SU-DHL-6 (cell line): ENCODE measurements at regions not wholly inside any gene's neighbourhood (a gene's known extent, or its start where the extent isn't known, plus 50 kb on each side); places are given as distances from the start of the nearest gene placed in this dataset.
"Not testable (repeated sequence)": the region's sequence is repeated elsewhere in the genome, so short reads cannot be mapped to it uniquely, and the experiment has no call there.

Source experiments
- H2AFZ ChIP-seq: fragments of 200-600 bp; sonication (generic); 2 replicates; pipeline ENCODE4 v1.6.1; 2014; ENCODE audit warnings: low read depth, mild to moderate bottlenecking, moderate library complexity, mixed read lengths, antibody characterized with exemption, low read length; ENCODE audit not compliant: severe bottlenecking
- H3F3A ChIP-seq: fragments of 200-600 bp; shearing (Covaris generic); 2 replicates; pipeline ENCODE4 v1.6.0; 2016; ENCODE audit warnings: antibody characterized with exemption, mild to moderate bottlenecking; ENCODE audit not compliant: insufficient read depth
- H3K27ac ChIP-seq: fragments of 200-600 bp; sonication (generic); 2 replicates; pipeline ENCODE4 v1.5.1; 2016; ENCODE audit warnings: low read depth, mild to moderate bottlenecking, low read length, moderate library complexity, mixed read lengths
- H3K27me3 ChIP-seq: fragments of 200-600 bp; sonication (generic), shearing (Covaris generic); 2 replicates; pipeline ENCODE4 v1.6.0; 2014; ENCODE audit warnings: mild to moderate bottlenecking, low read length
- H3K36me3 ChIP-seq: fragments of 200-600 bp; sonication (generic); 2 replicates; pipeline ENCODE4 v1.6.1; 2014; ENCODE audit warnings: mild to moderate bottlenecking, low read length, mixed read lengths
- H3K4me2 ChIP-seq: fragments of 300-600, 200-600 bp; shearing (Covaris generic), sonication (generic); 2 replicates; pipeline ENCODE4 v1.6.0; 2014; ENCODE audit warnings: low read length, low read depth, mild to moderate bottlenecking; ENCODE audit not compliant: poor library complexity, severe bottlenecking
- H3K4me3 ChIP-seq: fragments of 200-600 bp; sonication (generic); 2 replicates; pipeline ENCODE4 v1.5.1; 2014; ENCODE audit warnings: antibody characterized with exemption, low read length, mild to moderate bottlenecking, mixed read lengths; ENCODE audit not compliant: insufficient read depth, poor library complexity, severe bottlenecking
- H3K79me2 ChIP-seq: fragments of 200-600 bp; sonication (generic); 2 replicates; pipeline ENCODE4 v1.6.1; 2014; ENCODE audit warnings: mild to moderate bottlenecking, low read length, moderate library complexity; ENCODE audit not compliant: insufficient read depth
- H3K9ac ChIP-seq: fragments of 200-600 bp; sonication (generic); 2 replicates; pipeline ENCODE4 v1.7.0; 2014; ENCODE audit warnings: mild to moderate bottlenecking, low read length
- H3K9me2 ChIP-seq: fragments of 200-600 bp; sonication (generic); replicated peaks from 2 replicates; pipeline ENCODE4 v1.6.1; 2014; ENCODE audit warnings: low read length; ENCODE audit not compliant: insufficient read depth
- H3K9me3 ChIP-seq: fragments of 200-600 bp; sonication (generic); 2 replicates; pipeline ENCODE4 v1.6.1; 2014; ENCODE audit warnings: low read length, mixed read lengths; ENCODE audit not compliant: insufficient read depth
- H4K20me1 ChIP-seq: fragments of 200-600 bp; sonication (generic); 2 replicates; pipeline ENCODE4 v1.6.1; 2014; ENCODE audit warnings: low read depth, mild to moderate bottlenecking, antibody characterized with exemption, low read length, moderate library complexity, mixed read lengths
- CTCF ChIP-seq: fragments of 200-600 bp; sonication (generic); IDR thresholded peaks from one replicate; pipeline ENCODE4 v1.5.1; 2017; ENCODE audit warnings: antibody characterized with exemption, mild to moderate bottlenecking, low read length, moderate library complexity; ENCODE audit not compliant: insufficient read depth, poor library complexity, severe bottlenecking
- EZH2phosphoT487 ChIP-seq: fragments of 200-600 bp; sonication (generic), shearing (Covaris generic); conservative IDR thresholded peaks from 2 replicates; pipeline ENCODE4 v1.6.1; 2018; ENCODE audit warnings: mild to moderate bottlenecking, antibody characterized with exemption, low read length, moderate library complexity, mixed read lengths

DNA sequence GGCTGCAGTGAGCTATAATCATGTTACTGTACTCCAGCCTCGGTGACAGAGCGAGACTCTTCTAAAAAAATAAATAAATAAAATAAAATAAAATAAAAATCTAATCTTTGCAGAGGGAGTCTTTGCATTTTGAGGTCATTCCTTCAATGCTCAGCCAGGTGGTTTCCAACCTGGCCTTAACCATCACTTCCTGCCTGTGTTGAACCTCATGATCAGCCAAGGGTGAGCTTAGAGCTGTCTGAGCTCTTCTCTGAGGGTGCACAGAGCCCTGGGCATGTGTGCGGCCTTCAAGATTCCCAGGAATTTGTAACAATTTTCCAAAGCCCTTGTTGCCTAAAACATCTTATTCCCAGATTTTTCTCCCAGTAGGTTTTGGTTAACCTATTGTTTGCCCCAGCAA lies 94.3 kb downstream of the KCNJ12 start:
- H3K36me3 ChIP-seq, H4K20me1 ChIP-seq, H3K4me3 ChIP-seq, H3K9me3 ChIP-seq, H3K4me2 ChIP-seq, H3F3A ChIP-seq, H3K27me3 ChIP-seq, H3K9me2 ChIP-seq, H3K27ac ChIP-seq, H3K9ac ChIP-seq, H3K79me2 ChIP-seq, H2AFZ ChIP-seq: not testable (repeated sequence)

GRCh38 chr17:21470861-21471260 lies 94.7 kb downstream of the KCNJ12 start:
- Histone ChIP-seq H3K27ac (no peak overlapping the region), H3K36me3 (no peaks in the 10 kb centered on the region), H3K9me3 (no peaks in the 10 kb centered on the region), H4K20me1 (no peaks in the 10 kb centered on the region), H2AFZ (no peak overlapping the region), H3K9me2 (no peaks in the 10 kb centered on the region), H3K4me2 (no peak overlapping the region), H3K79me2 (no peaks in the 10 kb centered on the region), H3K9ac (no peak overlapping the region), H3K27me3 (no peaks in the 10 kb centered on the region), H3K4me3 (no peak overlapping the region), H3F3A (no peaks in the 10 kb centered on the region)
- TF ChIP-seq CTCF, result no peak
- TF ChIP-seq EZH2phosphoT487, result no peak

GRCh38 chr17:21474815-21475214 lies 98.7 kb downstream of the KCNJ12 start:
- 0 out of 2 replicates have a peak, but pooled peaks cover 3% of the 10 kb centered on the region for H3K27me3 ChIP-seq

GRCh38 chr17:21475571-21475970 lies 99.4 kb downstream of the KCNJ12 start:
- Histone ChIP-seq H3K36me3 (no peaks in the 10 kb centered on the region), H3K27me3 (0 out of 2 replicates have a peak, but pooled peaks cover 3% of the 10 kb centered on the region), H3K9ac (no peak overlapping the region), H3K9me3 (no peaks in the 10 kb centered on the region), H3K4me2 (no peak overlapping the region), H2AFZ (no peak overlapping the region), H3K27ac (no peak overlapping the region), H3K79me2 (no peaks in the 10 kb centered on the region), H3K4me3 (no peak overlapping the region), H3K9me2 (no peaks in the 10 kb centered on the region), H4K20me1 (no peaks in the 10 kb centered on the region), H3F3A (no peaks in the 10 kb centered on the region)
- TF ChIP-seq CTCF (no peak), EZH2phosphoT487 (no peak)

More at GRCh38 chr17:21474815-21475214, 98.7 kb downstream of the KCNJ12 start:
- Histone ChIP-seq H3K4me2 (no peak overlapping the region), H3K4me3 (no peak overlapping the region), H4K20me1 (no peaks in the 10 kb centered on the region), H3K9me2 (no peaks in the 10 kb centered on the region), H3K9me3 (no peaks in the 10 kb centered on the region), H3K9ac (no peak overlapping the region), H3F3A (no peaks in the 10 kb centered on the region), H3K79me2 (no peaks in the 10 kb centered on the region), H2AFZ (no peak overlapping the region), H3K27ac (no peak overlapping the region), H3K36me3 (no peaks in the 10 kb centered on the region)
- no peak for TF ChIP-seq EZH2phosphoT487
- TF ChIP-seq CTCF, result no peak
